ENCODE measurements at regions not wholly inside any gene's neighbourhood (a gene's known extent, or its start where the extent isn't known, plus 50 kb on each side); places are given as distances from the start of the nearest gene placed in this dataset.

DNA sequence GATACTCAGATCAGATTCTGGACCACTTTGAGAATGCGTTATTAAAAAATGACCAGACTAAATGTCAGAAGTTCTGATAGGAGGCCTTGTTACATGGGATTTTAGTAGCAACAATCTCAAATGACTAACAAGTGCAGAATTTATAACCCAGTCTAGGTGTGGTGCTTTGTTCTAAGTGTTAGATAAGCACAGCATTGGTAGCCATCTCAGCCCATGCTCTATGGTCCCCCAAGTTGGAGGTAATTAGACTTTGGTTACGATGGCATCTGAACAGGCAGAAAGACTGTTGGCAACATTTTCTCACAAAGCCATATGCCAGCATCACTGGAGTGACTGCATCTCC, 140.4 kb upstream of the RPS23 start:
- Mint-ChIP-seq H3K27me3 (ENCODE audit: low read depth) (no peaks in the 10 kb centered on the region), H3K36me3 (ENCODE audit: low read depth) (no peaks in the 10 kb centered on the region), H3K4me1 (ENCODE audit: low read depth) (peaks cover 82% of the 10 kb centered on the region), H3K9me3 (ENCODE audit: low read depth) (no peaks in the 10 kb centered on the region), H3K27ac (ENCODE audit: unreplicated experiment) (peak overlapping the region; percentile 74), H3K4me3 (ENCODE audit: unreplicated experiment) (no peak overlapping the region)
- DNase-seq (ENCODE audit: low spot score): no peak
- TF ChIP-seq, protein P1, sequence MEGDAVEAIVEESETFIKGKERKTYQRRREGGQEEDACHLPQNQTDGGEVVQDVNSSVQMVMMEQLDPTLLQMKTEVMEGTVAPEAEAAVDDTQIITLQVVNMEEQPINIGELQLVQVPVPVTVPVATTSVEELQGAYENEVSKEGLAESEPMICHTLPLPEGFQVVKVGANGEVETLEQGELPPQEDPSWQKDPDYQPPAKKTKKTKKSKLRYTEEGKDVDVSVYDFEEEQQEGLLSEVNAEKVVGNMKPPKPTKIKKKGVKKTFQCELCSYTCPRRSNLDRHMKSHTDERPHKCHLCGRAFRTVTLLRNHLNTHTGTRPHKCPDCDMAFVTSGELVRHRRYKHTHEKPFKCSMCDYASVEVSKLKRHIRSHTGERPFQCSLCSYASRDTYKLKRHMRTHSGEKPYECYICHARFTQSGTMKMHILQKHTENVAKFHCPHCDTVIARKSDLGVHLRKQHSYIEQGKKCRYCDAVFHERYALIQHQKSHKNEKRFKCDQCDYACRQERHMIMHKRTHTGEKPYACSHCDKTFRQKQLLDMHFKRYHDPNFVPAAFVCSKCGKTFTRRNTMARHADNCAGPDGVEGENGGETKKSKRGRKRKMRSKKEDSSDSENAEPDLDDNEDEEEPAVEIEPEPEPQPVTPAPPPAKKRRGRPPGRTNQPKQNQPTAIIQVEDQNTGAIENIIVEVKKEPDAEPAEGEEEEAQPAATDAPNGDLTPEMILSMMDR (IDR thresholded peaks at IDR 0.05): no peak

- Mint-ChIP-seq H3K9me3 (ENCODE audit: low read depth) (peaks cover under 1% of the 10 kb centered on the region), H3K27ac (ENCODE audit: unreplicated experiment) (peak overlapping the region; percentile 74), H3K4me1 (ENCODE audit: low read depth) (peaks cover 86% of the 10 kb centered on the region), H3K4me3 (ENCODE audit: unreplicated experiment) (no peak overlapping the region), H3K27me3 (ENCODE audit: low read depth) (no peaks in the 10 kb centered on the region), H3K36me3 (ENCODE audit: low read depth) (no peaks in the 10 kb centered on the region)
- DNase-seq (ENCODE audit: low spot score): no peak
- TF ChIP-seq, protein P1 (IDR thresholded peaks at IDR 0.05): no peak
Observed at GRCh38 chr5:82417776-82418607, 139.8 kb upstream of the RPS23 start.

- no peaks in the 10 kb centered on the region for H3K27me3 Mint-ChIP-seq (ENCODE audit: low read depth)
- TF ChIP-seq, protein P1 (IDR thresholded peaks at IDR 0.05): no peak
- no peaks in the 10 kb centered on the region for H3K36me3 Mint-ChIP-seq (ENCODE audit: low read depth)
- H3K4me3 Mint-ChIP-seq (ENCODE audit: unreplicated experiment): no peak overlapping the region
- H3K4me1 Mint-ChIP-seq (ENCODE audit: low read depth): peaks cover 82% of the 10 kb centered on the region
- no peak overlapping the region for H3K27ac Mint-ChIP-seq (ENCODE audit: unreplicated experiment)
- DNase-seq (ENCODE audit: low spot score): no peak
- peaks cover 3% of the 10 kb centered on the region for H3K9me3 Mint-ChIP-seq (ENCODE audit: low read depth)
Observed at GRCh38 chr5:82416512-82416911, 138.4 kb upstream of the RPS23 start.

- Mint-ChIP-seq H3K27ac (ENCODE audit: unreplicated experiment) (peak overlapping the region; percentile 91), H3K4me3 (ENCODE audit: unreplicated experiment) (no peak overlapping the region), H3K36me3 (ENCODE audit: low read depth) (no peaks in the 10 kb centered on the region), H3K9me3 (ENCODE audit: low read depth) (peaks cover 3% of the 10 kb centered on the region), H3K4me1 (ENCODE audit: low read depth) (peaks cover 57% of the 10 kb centered on the region), H3K27me3 (ENCODE audit: low read depth) (no peaks in the 10 kb centered on the region)
- TF ChIP-seq, protein P1 (IDR thresholded peaks at IDR 0.05): no peak
- no peak for DNase-seq (ENCODE audit: low spot score)
Observed at GRCh38 chr5:82414041-82414388, 135.9 kb upstream of the RPS23 start.

- H3K9me3 Mint-ChIP-seq (ENCODE audit: low read depth): peaks cover 3% of the 10 kb centered on the region
- no peaks in the 10 kb centered on the region for H3K36me3 Mint-ChIP-seq (ENCODE audit: low read depth)
- peak overlapping the region; percentile 91 for H3K27ac Mint-ChIP-seq (ENCODE audit: unreplicated experiment)
- no peaks in the 10 kb centered on the region for H3K27me3 Mint-ChIP-seq (ENCODE audit: low read depth)
- peaks cover 52% of the 10 kb centered on the region for H3K4me1 Mint-ChIP-seq (ENCODE audit: low read depth)
- H3K4me3 Mint-ChIP-seq (ENCODE audit: unreplicated experiment): no peak overlapping the region
- TF ChIP-seq, protein P1 (IDR thresholded peaks at IDR 0.05): no peak
- no peak for DNase-seq (ENCODE audit: low spot score)
Observed at GRCh38 chr5:82413302-82414040, 135.3 kb upstream of the RPS23 start.

Measured in chondrocyte (in vitro differentiated cells).